Keratinocyte (primary cell): ENCODE measurements at regions not wholly inside any gene's neighbourhood (a gene's known extent, or its start where the extent isn't known, plus 50 kb on each side); places are given as distances from the start of the nearest gene placed in this dataset.

Experiments
- CTCF ChIP-seq, 3 experiments: IDR thresholded peaks in 1 of 3; conservative IDR thresholded peaks in 1 of 3; optimal IDR thresholded peaks in 1 of 3; 2 replicates in 2 of 3; 3 replicates in 1 of 3; pipeline versions ENCODE3 to v1.5.1; 2011; ENCODE audit warnings: low read length in 3 of 3, mild to moderate bottlenecking in 3 of 3, moderate library complexity in 2 of 3, control low read depth in 1 of 3, inconsistent platforms in 1 of 3; ENCODE audit not compliant: insufficient read depth in 2 of 3; ENCODE audit errors: extremely low read depth in 1 of 3
- EZH2 ChIP-seq: IDR thresholded peaks from one replicate; pipeline ENCODE4 v1.6.1; 2012; ENCODE audit warnings: inconsistent platforms, mild to moderate bottlenecking, low read length, moderate library complexity

- TF ChIP-seq CTCF (optimal IDR thresholded peaks at IDR 0.05 in 1 of 3, IDR thresholded peaks at IDR 0.05 in 1 of 3, conservative IDR thresholded peaks at IDR 0.05 in 1 of 3; ENCODE audit: extremely low read depth in 1 of 3, insufficient read depth in 2 of 3, low read length in 3 of 3) (no peak), EZH2 (no peak)
Measured at GRCh38 chr1:88311907-88312306, 372.2 kb upstream of the PKN2 start.
